GM19238 (cell line): ENCODE measurements at regions not wholly inside any gene's neighbourhood (a gene's known extent, or its start where the extent isn't known, plus 50 kb on each side); places are given as distances from the start of the nearest gene placed in this dataset.

Source experiments
- DNase-seq: peaks from one replicate; pipeline ENCODE4 v3.0.0; 2011; ENCODE audit warnings: low spot score; ENCODE audit not compliant: insufficient read length

DNA sequence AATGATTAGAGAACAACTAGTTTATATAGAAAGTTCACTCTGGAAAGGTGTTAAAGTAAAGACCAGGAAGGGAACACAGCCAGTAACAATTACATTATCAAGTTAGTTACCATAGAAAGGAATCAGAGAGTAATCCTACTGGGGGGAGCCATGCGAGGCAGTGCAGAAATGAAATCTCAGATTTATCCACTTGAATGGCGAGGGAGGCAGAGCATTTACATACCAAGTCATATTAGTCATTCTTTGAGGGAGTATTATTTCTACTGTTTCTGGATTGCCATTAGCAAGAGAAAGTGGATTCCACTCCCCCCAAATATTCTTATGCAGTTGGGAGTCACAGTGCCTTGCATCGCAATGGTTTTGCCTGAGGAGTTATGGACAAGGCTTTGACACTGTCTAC is 472.7 kb upstream of the TRIB2 start:
- DNase-seq, result no peak

DNA sequence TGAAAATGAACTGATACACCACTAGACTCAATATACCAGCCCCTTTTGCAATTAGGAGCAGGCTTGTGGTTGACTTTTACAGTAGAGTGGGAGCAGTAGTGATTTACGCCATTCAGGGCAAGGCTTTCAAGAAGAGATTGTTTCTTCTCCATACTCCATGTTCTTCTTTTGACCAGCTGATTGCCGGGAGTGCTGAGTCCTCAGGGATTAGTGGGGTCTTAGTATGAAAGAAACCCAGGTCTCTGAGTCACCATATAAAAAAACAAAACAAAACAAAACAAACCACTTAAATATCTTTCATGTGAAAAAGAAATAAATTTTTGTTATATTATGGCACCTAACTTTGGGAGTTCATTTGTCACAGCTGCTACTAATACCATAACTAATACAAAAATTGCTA is 465.6 kb upstream of the TRIB2 start:
- no peak for DNase-seq

DNA sequence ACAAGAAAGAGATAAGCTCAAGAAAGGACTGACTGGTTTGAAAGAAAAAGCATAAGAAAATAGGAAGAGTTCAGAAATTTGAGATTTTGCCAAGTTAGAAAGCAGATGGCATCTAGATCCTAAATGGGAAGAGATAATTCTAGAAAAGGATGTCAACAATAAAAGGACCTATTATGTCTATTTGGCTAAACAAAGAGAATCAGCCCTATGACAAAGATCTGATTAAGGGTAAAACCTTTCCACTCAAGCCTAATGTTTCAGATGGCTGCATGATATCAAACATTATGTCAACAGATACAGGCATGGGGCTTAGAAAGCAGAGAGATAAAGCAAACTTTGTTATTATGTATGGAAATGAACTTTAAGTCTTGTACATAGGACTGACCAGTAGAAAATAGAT is 465.0 kb upstream of the TRIB2 start:
- DNase-seq, result no peak

DNA sequence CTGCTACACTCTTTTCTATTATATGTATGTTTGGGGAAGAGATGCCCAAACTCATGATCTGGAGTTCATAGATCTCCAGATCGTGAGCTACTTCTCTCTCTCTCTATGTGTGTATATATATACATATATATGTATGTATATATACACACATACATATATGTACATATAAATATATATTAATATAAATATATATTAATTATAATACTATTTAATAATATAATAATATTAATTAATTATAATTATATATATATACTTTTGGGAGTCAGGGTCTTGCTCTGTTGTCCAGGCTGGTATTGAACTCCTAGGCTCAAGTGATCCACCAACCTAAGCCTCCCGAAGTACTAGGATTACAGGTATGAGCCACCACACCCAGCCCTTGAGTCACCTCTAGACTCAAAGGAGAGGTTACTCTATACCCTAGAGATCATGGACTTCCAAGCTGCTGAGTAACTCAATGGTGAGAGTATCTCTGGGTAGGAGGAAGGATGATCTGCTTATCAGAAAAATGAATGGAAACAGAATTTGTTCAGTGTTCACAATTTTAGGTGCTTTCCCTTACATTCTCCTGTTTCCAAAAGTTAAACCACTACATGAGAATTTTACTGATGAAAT is 463.5 kb upstream of the TRIB2 start:
- no peak for DNase-seq

DNA sequence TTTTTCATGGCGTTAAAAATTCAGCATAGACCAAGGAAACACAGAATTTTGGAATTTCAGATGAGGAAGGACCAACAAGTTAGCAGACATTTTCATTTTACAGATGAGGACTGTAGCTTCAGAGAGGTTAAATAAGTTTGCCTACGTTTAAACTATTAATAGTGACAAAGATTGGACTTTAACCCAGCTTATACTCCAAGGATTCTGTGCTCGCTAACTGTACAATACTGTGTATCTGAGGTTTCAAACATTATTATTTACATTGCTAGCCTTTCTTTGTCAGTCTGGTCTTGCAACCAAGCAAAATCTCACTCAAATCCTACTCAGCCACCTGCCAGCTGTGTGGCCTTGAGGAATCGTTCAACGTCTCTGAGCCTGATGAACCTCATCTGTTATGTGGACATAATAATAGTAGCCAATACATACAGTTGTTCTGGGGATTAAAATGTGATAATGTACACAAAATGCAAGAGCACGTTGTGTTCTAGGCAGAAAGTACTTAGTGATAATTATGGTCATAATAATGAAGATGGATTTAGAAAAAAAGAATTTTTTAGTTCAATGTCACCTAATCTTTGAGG is 462.4 kb upstream of the TRIB2 start:
- no peak for DNase-seq

DNA sequence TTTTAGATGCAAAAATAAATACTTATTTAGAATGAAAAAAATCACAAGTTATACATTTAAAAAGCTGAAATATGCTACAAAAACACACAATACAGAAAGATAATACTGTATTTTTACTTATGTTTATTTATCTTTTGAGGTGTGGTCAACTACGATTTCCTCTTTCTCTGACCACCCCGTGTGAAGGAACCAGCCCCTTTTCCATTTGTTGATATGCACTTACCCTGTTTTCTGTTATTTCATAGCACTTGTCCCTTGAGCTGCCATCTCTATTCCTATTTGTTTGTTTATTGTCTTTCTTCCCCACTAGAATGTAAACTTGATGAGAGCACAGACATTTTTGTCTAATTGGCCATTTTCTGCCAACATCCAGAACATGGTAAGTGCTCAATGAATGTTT is 460.5 kb upstream of the TRIB2 start:
- no peak for DNase-seq

DNA sequence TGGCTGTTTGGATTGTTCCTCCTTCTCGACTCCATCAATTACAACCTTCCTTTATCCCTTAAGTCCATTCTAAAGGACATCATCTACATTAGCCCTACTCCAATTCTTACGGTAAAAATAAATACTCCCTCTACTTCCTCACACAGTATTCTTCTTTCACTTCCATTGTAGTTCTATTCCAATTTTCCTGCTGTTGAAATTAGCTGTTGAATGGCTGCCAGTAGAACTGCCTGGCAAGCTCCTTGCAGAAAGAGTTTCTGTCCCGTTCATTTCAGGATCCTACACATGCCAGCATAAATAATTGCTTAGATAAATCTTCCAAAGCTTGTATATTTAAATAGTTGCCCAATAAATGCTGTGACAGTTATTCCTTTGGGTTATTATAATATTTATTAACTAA is 459.3 kb upstream of the TRIB2 start:
- DNase-seq, result no peak

DNA sequence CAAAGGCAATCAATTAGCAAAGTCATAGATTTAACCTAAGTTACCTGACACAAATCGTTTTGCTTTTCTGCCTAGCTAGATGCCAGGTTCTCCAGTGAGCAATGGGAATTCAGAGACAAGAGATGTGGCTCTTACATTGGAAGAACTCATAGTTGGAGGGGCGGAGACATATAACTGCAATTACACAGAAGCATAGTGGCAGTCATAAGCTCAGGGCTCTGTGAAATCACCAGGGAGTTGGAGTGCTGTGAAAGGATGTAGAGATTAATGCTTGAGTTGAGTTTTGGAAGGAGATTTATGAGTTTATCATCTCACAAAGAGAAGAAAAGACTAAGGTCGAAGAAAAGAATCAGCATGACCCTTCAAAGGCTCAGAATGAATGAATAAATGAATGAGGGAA is 457.2 kb upstream of the TRIB2 start:
- no peak for DNase-seq

DNA sequence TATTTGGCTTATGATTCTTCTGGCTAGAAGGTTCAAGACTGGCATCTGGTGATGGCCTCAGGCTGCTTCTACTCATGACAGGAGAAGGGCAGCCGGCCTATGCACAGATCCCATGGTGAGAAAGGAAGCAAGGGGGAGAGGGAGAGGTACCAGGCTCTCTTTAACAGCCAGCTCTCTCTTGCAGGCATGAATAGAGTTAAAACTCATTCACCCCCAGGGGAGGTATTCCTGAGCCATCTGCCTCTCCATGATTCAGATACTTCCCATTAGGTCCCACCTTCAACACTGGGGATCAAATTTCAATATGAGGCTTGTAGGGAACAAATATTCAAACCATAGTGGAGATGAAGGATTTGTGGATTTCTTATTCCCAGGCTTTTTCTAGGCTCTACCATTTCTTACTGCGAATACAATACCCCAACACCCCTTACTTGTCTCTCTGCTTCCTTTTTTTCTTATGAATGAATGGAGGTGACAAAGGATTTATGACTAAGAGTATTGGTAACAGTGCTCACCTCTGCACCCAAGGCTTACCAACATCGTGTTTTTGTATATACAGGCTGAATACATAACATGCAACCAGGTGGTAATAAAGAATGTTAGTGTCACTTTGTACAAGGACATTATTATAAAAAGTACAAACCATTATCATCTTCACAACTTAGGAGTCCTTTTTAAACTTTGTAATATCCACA is 454.6 kb upstream of the TRIB2 start:
- no peak for DNase-seq

DNA sequence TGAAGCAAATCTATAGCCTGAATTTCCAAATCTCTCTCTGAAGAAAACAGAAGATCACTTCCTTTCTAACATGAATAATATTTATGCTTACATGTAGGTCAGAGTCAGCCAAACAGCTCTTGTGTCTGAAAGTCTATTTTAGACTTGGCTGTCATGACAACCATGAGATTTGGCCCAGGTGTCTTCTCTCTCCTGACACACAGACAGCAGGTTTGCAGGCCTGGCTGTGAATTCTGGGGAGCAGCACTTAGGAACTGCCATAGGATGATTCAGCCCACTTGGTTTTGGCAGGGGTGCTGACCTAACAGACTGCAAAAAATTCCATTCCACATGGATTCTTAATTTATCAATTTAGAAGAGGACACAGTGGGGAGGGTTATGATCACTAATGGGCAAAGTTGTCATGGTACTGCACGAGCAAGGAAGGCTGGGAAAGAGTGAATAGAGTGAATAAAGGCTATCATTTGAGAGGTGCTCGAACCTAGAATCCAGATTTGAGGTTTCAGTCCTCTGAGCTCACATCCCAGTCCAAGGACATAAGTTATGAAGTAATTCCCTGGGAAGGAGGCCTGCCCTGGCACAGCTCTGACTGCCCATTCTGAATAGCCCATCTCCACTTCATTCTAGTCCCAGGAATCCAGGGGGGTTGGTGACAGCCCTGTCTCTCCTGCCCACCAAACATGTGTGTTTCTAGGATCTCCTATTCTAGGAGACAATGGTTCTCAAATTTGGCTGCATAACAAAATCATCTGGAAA is 453.9 kb upstream of the TRIB2 start:
- DNase-seq, result no peak

DNA sequence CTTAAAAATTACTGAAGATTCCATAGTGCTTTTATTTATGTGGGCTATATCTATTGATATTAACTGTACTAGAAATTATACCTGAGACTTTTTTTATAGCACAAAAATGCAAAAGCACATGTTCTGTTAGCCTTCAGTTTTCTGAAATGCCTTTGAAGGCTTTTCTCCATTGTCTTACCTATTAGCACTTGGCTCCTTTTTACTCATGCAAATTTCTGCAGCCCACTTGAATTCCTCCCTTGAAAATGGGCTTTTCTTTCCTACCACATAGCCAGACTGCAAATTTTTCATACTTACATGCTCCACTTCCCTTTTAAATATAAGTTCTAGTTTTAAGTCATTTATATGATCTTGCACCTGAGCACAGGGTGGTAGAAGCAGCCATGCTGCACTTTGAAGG is 453.0 kb upstream of the TRIB2 start:
- no peak for DNase-seq

DNA sequence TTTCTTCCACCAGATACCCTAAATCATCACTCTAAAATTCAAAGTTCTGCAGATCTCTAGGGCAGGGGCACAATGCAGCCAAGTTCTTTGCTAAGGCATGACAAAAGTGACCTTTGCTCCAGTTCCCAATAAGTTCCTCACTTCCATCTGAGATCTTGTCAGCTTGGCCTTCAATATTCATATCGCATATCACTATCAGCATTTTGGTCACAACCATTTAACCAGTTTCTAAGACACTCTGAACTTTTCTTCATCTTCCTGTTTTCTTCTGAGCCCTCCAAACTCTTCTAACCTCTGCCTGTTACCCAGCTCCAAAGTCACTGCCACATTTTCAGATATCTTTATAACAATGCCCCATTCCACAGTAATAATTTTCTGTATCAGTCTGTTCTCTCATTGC is 452.6 kb upstream of the TRIB2 start:
- no peak for DNase-seq

DNA sequence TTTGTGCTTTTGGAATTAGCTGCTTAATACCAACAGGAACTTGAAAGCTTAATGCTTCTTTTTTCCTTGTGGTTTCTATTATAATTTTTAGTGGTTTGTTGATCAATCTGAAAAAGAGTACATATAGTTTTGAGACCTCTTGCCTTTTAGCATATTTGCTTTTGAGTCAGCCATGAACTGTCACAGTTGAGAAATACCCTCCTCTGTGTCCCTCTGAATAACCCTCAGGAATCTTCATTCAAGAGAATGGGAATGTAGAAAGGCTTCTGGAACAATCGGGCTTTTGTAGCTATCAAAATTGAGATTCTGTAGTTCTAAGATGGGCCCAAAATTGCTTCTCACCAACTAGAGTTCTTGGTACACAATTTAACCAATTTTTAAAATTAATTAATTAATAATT is 451.1 kb upstream of the TRIB2 start:
- DNase-seq, result no peak

DNA sequence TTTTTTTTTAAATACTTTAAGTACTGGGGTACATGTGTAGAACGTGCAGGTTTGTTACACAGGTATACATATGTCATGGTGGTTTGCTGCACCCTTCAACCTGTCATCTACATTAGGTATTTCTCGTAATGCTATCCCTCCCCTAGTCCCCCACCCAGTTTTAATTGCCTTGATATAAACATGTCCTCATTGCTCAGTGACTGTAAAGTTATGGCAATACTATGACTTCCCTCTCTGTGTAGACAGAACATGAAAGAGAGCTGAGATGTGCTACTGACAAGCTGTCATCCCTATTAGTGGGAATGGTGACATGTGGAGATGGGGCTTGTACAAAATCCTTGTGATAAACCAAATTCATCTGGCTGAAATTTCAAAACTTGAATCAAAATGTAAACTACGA is 449.7 kb upstream of the TRIB2 start:
- DNase-seq, result no peak

DNA sequence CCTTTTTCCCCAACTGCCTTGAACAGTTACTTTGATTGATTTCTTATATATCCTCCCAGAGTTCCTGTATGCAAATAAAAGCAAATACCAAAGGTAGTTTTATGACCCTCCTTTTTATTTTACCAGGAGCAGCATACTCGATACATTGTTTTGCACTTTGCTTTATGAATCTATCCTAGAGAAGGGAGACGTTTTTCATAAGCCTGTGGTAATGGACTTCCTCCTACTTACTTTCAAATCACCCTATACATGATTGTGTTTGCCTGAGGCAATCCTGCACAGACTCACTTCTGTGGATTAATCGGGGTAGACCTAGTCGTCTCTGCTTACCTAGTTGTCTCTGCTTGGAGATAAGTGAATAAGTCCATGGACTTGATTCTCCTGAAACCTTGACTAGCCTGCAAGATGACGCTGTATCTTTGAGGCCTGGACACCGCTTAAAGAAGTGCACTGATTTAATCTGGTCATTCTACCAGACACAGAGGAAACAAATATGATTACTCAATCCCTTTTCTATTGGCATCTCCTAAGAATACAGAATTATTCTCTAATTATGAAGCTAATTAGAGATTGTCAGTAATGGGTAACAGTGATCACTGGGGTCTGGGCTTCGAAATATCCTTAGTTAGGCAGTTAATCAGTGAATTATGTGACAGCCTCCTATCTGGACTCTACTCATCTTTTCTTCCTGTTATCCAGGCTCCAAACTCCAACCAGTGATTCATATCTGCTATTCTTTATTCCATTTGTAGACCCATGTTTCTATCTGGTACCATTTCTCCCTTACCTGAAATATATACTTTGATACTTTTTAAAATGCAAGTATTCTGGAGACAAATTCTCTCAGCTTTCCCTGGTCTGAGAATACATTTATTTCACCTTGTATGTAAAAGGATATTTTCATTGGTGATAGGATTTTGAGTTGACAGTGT is 447.4 kb upstream of the TRIB2 start:
- DNase-seq, result no peak

DNA sequence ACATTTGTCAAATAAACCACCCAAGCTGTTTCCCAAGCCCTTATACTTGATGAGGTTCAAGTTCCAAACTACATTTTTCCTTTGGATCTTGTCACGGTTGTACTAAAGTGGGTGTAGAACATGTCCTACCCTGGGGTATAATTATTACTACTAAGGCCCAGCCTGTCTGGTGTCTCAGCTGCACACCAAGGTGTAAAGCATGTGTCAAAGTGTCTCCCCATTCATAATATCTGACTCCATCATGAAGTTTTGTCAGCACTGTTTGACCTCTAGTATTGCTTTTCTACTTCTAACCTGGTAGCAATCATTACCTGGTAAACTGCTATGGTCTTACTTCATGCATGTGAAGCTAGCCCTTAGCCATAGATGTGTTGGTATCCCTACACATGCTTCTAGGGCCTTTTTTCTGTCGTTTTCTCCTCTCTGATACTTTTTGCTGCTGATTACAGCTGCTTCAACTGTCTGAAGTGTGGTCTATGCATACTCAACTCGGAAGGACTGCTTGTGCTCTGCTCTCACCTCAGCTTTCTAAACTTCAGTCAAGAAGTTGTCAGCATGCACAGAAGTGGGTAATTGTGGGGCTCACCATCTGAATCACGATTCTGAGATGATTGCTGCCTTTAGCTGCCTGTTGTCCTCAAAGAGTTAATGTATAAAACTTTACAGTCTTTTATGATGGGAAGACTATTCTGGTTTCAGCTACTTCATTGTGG is 445.7 kb upstream of the TRIB2 start:
- DNase-seq, result no peak

DNA sequence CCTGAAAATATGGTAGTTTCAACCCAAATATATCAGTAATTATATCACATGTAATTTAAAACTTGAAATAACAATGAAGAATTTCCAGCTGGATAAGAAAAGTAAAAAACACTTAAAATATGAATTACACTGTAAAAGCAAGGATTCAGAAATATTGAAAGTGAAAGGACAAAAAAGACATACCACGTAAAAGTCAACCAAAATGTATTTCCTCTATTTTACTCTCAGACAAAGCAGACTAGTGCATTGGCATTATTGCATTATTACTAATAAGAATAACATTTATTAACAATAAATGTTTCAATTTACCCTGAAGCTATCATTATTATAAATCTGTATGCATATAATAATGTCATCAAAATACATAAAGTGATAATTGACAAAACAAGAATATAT is 445.1 kb upstream of the TRIB2 start:
- no peak for DNase-seq

DNA sequence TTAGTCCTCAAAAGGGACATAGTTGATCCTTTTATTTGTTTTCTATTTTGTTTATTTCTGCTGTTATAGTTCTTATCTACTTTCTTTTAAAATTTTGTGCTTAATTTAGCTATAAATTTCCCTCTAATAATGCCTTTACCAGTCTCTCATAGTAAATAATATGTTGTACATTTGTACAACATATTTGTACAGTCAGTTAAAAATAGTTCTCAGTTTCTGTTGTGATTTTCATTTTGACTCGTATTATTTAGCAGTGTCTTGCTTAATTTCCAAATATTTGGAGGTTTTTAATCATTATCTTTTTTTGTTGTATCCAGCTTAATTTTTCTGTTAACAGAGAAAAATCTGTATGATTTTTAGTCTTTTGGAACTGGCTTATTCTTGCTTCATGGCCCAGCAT is 443.6 kb upstream of the TRIB2 start:
- DNase-seq, result no peak

DNA sequence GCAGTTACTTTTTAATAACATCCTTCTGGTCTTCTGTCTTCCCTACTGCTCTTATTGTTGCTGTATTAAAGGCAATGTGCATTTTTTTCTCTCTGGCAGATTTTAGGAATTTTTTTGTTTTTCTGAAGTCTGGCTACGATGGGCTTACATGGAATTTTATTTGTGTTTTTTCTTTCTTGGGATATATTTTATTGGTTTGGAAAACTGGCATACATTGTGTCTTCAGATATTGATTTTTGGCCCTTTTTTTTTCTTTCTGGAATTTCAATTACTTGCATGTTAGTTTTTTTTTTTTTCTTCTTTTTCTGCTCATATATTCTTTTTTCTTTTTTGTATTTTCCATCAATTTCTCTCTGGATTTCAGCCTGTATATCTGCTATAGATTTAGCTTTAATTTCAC is 442.1 kb upstream of the TRIB2 start:
- DNase-seq, result no peak

DNA sequence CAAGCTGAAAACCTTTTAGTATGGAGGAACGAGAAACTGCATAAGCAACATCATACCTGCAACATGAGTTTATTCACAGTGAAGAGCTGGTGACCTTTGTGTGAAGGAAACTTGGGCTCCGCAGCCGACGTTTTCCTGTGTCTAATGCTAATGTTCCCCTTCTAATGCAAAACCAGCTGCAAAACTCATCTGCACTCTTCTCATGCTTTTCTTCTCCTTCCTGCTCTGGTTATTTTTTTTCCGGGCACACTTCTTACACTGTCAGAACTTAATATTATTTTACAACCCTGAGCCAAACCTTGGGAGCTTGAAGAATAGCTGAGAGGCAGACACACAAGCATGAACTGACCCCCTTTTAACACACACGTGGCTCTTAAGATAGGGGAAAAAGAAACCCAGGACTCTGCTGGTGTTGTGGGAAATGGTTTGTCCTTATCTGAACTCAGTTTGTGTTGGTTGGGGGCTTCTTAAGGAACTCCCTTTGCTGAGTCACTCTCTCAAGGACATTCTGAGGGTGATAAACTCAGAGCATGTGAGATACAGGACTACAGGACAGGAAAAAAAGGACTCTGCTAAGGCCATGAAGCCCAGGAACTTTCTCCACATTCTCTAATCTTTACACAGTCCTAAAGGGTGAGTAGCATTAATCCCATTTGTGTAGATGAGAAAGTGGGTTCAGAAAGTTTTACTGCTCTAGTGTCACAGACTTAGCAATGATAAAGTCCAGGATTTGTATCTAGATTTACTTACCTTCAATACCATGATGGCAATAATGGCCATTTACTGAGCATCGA is 439.3 kb upstream of the TRIB2 start:
- DNase-seq, result no peak
